Natural killer cell (primary cell): ENCODE measurements at regions not wholly inside any gene's neighbourhood (a gene's known extent, or its start where the extent isn't known, plus 50 kb on each side); places are given as distances from the start of the nearest gene placed in this dataset.

Experiments
- ATAC-seq, 3 donors: fragments of 150-1000 bp in 2 of 3; fragments of 200-7000 bp in 1 of 3; cut with Tn5 transposase; 1 replicate in 1 of 3; 2 replicates in 2 of 3; pipeline ENCODE4 v1.10.0; 2021; ENCODE audit warnings: mild to moderate bottlenecking in 2 of 3, moderate library complexity in 2 of 3
- DNase-seq, 2 donors: peaks; one replicate each; pipeline versions ENCODE4 v3.0.0 to v3.0.0-alpha.2; 2013 to 2021; ENCODE audit warnings: mixed read lengths in 1 of 2
- H3K27ac ChIP-seq: one replicate; pipeline ENCODE4 v1.5.1; 2013; ENCODE audit warnings: mild to moderate bottlenecking, low read length
- H3K27me3 ChIP-seq: one replicate; pipeline ENCODE4 v1.6.1; 2013; ENCODE audit warnings: low read length; ENCODE audit not compliant: control insufficient read depth, insufficient read depth
- H3K36me3 ChIP-seq: one replicate; pipeline ENCODE4 v1.6.1; 2013; ENCODE audit warnings: low read length; ENCODE audit not compliant: control insufficient read depth, insufficient read depth
- H3K4me1 ChIP-seq: one replicate; pipeline ENCODE4 v1.6.1; 2013; ENCODE audit warnings: low read length; ENCODE audit not compliant: control insufficient read depth, insufficient read depth
- H3K4me3 ChIP-seq: one replicate; pipeline ENCODE4 v1.5.1; 2013; ENCODE audit warnings: low read length
- H3K9me3 ChIP-seq: one replicate; pipeline ENCODE4 v1.6.1; 2013; ENCODE audit warnings: low read length; ENCODE audit not compliant: control insufficient read depth, insufficient read depth
- H3K27ac Mint-ChIP-seq, 2 donors: one replicate each; pipeline ENCODE4 v1.8.0; 2022; ENCODE audit warnings: mild to moderate bottlenecking in 2 of 2, mixed read lengths in 2 of 2, moderate library complexity in 1 of 2
- H3K27me3 Mint-ChIP-seq, 2 donors: one replicate each; pipeline ENCODE4 v1.8.0; 2022; ENCODE audit warnings: low read depth in 2 of 2, mixed read lengths in 2 of 2
- H3K36me3 Mint-ChIP-seq: one replicate; pipeline ENCODE4 v1.8.0; 2022; ENCODE audit warnings: mixed read lengths
- H3K4me1 Mint-ChIP-seq, 2 donors: one replicate each; pipeline ENCODE4 v1.8.0; 2022; ENCODE audit warnings: mixed read lengths in 2 of 2
- H3K4me3 Mint-ChIP-seq: one replicate; pipeline ENCODE4 v1.8.0; 2022; ENCODE audit warnings: mild to moderate bottlenecking, moderate library complexity, mixed read lengths
- H3K9me3 Mint-ChIP-seq, 2 donors: one replicate each; pipeline ENCODE4 v1.8.0; 2022; ENCODE audit warnings: mixed read lengths in 2 of 2
- CTCF ChIP-seq: fragments of 200-600 bp; IDR thresholded peaks from one replicate; pipeline ENCODE4 v1.8.0; 2022; ENCODE audit warnings: antibody characterized with exemption
- WGBS: methylation state at CpG from one replicate; pipeline ENCODE4 v1.1.7; 2013; ENCODE audit warnings: missing lambda C conversion rate; ENCODE audit not compliant: insufficient coverage; 5-methylcytosine and 5-hydroxymethylcytosine counted together
- intact Hi-C: fragments of 100-400 bp; cut with micrococcal nuclease; formaldehyde crosslinking; loops from one replicate; pipeline ENCODE4 v1.14.2; 2022

- ATAC-seq: no peak
- no peak overlapping the region for H3K4me3 ChIP-seq
- peaks cover 2 to 3% of the 10 kb centered on the region in 2 donors for H3K9me3 Mint-ChIP-seq
- no peaks in the 10 kb centered on the region for H3K27me3 ChIP-seq
- no peaks in the 10 kb centered on the region for H3K9me3 ChIP-seq
- no peaks in the 10 kb centered on the region for H3K4me1 Mint-ChIP-seq
- no peaks in the 10 kb centered on the region for H3K27me3 Mint-ChIP-seq
- H3K4me3 Mint-ChIP-seq: no peak overlapping the region
- no peaks in the 10 kb centered on the region for H3K36me3 ChIP-seq
- no peak for DNase-seq
- no peak overlapping the region for H3K27ac ChIP-seq
- intact Hi-C loops: no loop called here
- TF ChIP-seq CTCF: no peak
- no peaks in the 10 kb centered on the region for H3K4me1 ChIP-seq
- WGBS: 82% methylated on average over 5 of the region's 5 CpGs
- H3K27ac Mint-ChIP-seq: no peak overlapping the region
- no peaks in the 10 kb centered on the region for H3K36me3 Mint-ChIP-seq
Measured at GRCh38 chr6:153804755-153805330, 234.2 kb upstream of the OPRM1 start.

- Histone ChIP-seq H3K27me3 (no peaks in the 10 kb centered on the region), H3K27ac (no peak overlapping the region), H3K4me1 (no peaks in the 10 kb centered on the region), H3K36me3 (no peaks in the 10 kb centered on the region), H3K4me3 (no peak overlapping the region), H3K9me3 (no peaks in the 10 kb centered on the region)
- Mint-ChIP-seq H3K4me1 (no peaks in the 10 kb centered on the region), H3K27ac (no peak overlapping the region), H3K9me3 (peaks cover 2 to 3% of the 10 kb centered on the region in 2 donors), H3K36me3 (no peaks in the 10 kb centered on the region), H3K27me3 (no peaks in the 10 kb centered on the region), H3K4me3 (no peak overlapping the region)
- no peak for TF ChIP-seq CTCF
- no peak for ATAC-seq
- WGBS: no CpG with 5 or more reads among the region's 2 CpGs
- DNase-seq: no peak
- intact Hi-C loops: no loop called here
Measured at GRCh38 chr6:153801917-153802316, 237.1 kb upstream of the OPRM1 start.

GRCh38 chr6:153800580-153801188 is 238.4 kb upstream of the OPRM1 start:
- no peaks in the 10 kb centered on the region for H3K27me3 Mint-ChIP-seq
- no peaks in the 10 kb centered on the region for H3K4me1 ChIP-seq
- no peak for TF ChIP-seq CTCF
- ATAC-seq (no peak), DNase-seq (no peak)
- WGBS: 80% methylated on average over 3 of the region's 4 CpGs
- intact Hi-C loops: no loop called here
- H3K4me1 Mint-ChIP-seq: no peaks in the 10 kb centered on the region
- no peak overlapping the region for H3K27ac Mint-ChIP-seq
- H3K9me3 ChIP-seq: no peaks in the 10 kb centered on the region
- H3K36me3 ChIP-seq: no peaks in the 10 kb centered on the region
- H3K4me3 Mint-ChIP-seq: no peak overlapping the region
- peaks cover 2 to 5% of the 10 kb centered on the region in 2 donors for H3K9me3 Mint-ChIP-seq
- H3K4me3 ChIP-seq: no peak overlapping the region
- H3K36me3 Mint-ChIP-seq: no peaks in the 10 kb centered on the region
- no peaks in the 10 kb centered on the region for H3K27me3 ChIP-seq
- H3K27ac ChIP-seq: no peak overlapping the region
